Superior temporal gyrus (tissue), 1 donor: ENCODE measurements at regions not wholly inside any gene's neighbourhood (a gene's known extent, or its start where the extent isn't known, plus 50 kb on each side); places are given as distances from the start of the nearest gene placed in this dataset.

Source experiments
- DNase-seq: peaks from one replicate; pipeline ENCODE4 v3.0.0-alpha.2; 2016; ENCODE audit errors: extremely low spot score

DNA sequence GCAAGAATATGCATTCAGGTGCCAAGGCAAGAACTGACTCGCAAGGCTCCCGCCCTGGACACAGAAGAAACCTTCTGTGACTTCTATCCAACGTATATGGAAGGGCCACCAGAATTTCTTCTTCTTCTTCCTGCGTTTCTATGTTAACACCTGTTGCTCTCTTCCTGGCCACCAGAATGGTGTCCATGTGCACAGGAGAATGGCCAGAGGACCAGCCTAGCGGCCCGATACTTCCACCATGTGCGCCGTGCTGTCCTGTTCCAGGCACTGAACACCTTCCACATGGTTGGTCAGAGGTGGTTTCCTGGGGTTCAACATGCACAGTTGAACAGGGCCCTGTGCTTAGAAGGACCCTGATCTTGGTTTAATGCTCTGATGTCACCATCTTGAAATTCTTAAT lies 455.8 kb downstream of the BCL11B start:
- DNase-seq = no peak

- no peak for DNase-seq
These were observed 455.3 kb downstream of the BCL11B start for GRCh38 chr14:98816720-98817119.

DNA sequence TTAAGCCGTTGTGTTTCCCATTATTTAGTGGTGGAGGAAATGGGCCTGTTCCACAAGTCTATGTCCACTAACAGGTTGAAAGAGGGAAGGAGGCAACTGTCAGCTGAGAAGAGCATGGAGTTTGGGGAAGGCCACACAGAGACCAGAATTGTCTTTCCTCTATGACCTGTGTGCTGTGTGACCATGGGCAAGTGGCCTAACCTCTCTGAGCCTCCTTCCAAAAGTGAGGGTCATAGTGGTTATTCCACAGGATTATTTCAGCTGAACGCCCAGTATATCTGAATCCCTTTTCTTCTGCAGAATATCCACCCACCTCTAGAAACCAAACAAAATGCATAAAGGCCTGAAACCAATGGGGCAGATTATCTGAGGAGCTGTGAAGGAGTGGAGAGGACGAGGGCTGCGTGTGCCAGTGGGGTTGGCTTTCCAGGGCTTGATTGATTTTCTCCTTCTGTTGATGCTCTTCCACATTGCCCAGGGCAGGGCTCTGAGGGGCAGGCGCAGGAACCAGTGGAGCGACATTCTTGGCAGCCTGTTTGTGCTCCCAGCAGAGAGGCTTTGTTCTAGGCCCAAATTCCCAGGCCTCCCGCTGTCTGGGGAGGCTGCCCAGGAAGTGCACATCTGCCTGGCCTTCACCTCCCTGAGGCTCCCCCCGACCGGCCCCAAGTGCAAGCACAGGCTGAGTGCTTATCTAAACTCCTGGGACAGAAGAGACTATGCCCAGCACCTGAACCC lies 452.7 kb downstream of the BCL11B start:
- no peak for DNase-seq

GRCh38 chr14:98819867-98820206 lies 452.2 kb downstream of the BCL11B start:
- no peak for DNase-seq

GRCh38 chr14:98822917-98823316 lies 449.1 kb downstream of the BCL11B start:
- no peak for DNase-seq

DNA sequence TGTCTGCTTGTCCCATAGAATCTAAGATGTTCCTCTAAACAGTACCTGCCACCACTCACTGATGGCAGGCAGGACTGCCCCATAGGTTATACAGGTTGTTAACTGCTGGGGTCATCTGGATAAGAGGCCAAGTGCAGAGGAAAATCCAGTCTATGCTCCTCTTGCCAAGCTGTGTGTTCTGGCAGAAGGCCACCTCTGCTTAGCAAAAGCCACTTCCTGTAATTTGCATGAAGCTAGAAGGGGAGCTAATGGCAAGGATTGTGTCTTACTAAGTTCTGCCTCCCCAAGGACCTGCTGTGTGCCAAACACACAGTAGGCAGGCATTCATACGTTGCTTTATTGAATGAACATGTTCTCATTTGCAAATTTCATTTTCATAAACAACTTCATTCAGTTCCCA lies 445.4 kb downstream of the BCL11B start:
- DNase-seq = no peak

DNA sequence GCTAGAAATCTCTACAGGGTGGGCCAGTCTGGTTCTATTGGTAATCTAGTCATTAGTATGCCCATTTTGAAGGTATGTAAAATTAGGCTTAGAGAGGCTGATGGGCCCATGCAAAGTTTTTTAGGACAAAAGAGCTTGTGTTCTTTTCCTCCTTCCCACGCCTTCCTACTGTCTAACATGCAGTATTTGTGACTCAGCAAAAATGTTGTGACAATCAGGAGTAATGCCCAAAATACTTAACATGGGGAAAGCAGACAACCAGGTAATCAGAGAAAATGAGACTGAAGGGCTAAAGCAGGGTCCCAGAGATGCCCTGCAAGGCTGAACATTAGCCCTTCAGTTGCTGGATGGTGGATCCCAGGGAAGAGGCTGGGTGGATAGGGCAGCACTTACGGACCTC lies 437.9 kb downstream of the BCL11B start:
- DNase-seq = no peak

DNA sequence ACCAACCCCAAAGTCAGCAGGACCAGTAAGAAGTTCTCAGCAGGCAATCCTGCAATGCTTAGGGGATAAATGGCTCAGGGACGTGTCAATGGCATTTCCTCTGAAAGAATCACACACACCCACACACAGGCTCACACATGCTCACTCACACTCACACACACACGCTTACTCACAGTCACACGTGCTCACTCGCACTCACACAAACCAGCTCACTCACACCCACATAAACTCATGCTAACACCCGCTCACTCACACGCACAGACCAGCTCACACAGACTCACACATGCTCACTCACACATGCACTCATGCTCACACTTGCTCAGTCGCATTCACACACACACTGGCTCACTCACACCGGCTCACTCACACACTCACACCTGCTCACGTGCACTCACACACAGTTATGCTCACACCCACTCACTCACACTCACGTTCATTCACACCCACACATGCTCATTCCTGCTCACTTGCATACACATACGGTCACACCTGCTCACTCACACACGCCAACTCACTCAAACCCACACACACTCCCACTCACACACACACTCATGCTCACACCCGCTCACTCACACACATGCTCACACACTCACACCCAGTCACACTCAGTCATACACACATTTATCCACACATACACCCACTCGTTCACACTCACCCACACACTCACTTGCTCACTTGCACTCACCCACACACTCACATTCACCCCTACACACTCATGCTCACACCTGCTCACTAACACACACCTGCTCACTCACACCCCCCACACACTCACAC lies 436.8 kb downstream of the BCL11B start:
- no peak for DNase-seq

- DNase-seq = no peak
These were observed 436.2 kb downstream of the BCL11B start for GRCh38 chr14:98835825-98836100.

GRCh38 chr14:98840091-98840490 lies 431.9 kb downstream of the BCL11B start:
- DNase-seq = no peak

DNA sequence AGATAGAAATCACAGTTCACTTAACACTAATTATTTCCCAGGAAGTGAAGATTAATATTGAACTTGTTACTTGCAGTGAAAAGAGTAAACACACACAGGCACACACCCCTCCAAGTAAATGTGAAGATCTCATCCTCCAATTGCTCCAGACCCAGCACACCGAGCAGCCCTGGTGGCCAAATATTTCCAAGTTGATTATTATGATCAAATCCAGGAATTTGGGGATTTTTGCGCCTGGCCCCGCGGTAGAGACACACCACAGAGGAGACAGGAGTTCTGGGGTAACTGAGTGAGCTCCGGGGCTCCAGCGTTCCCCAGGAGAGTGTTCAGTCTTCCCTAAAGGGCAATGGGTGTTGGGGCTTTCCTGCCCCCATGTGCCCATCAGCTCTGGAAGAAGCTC lies 431.5 kb downstream of the BCL11B start:
- DNase-seq = no peak

DNA sequence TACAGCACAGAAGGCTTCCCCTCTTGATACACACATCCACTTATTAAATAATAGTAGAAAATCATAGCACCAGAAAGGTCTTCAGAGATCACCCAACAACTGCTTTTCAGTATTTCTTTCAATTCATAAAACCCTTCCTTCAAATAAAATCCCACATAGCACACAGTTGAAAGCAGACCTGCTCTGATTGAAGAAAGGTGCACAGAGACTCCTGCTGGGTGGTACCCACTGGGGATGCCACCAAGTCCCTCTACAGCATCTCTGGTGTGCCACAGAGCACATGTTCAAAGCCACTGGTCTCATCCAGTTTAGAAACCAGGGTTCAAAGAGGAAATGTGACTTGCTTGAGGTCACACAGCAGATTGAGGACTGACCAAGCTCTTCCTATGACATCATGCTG lies 427.5 kb downstream of the BCL11B start:
- no peak for DNase-seq

DNA sequence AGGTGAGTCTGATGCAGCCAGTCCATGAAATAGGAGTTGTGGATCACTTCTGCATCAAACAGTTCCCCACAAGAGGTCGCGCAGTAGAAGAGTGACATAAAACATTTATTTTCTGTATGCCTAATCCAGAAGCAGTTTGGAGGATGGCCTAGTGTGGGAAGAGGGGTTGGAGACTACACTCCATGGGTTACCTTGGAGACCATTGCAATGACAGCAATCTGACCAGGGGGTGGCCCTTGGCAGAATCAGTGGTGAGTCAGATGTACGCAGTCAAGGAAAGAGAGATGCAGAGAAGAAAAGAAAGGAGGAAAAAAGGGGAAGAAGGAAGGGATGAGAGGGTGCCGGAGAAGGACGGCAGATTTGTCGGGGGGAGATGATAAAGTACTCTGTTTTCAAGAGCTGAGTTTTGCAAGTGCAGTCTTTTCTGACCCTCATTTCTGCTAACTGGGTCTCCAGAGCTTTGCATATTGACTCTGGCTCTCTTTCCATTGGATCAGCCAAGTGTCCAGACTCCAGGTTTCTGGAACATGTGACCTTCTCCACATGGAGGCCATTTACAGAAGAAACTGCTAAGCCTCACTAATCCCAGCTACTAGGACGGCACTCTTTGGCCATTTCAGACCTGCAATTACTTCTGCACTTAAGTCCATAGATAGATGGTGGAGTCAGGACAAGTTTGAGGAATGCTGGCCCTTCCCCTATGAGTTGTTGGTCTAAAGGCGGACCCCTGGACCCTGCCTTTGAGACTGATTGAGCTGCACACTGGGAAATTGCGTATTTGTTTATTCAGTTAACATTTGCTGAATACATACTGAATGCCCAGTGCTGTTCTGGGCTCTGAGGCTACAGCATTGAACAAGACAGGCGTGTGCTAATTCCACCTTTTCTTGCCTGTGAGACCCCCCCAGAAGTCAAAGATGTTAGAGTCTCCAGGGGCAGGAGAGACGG lies 424.2 kb downstream of the BCL11B start:
- no peak for DNase-seq

- DNase-seq = no peak
These were observed 418.8 kb downstream of the BCL11B start for GRCh38 chr14:98853063-98853729.

DNA sequence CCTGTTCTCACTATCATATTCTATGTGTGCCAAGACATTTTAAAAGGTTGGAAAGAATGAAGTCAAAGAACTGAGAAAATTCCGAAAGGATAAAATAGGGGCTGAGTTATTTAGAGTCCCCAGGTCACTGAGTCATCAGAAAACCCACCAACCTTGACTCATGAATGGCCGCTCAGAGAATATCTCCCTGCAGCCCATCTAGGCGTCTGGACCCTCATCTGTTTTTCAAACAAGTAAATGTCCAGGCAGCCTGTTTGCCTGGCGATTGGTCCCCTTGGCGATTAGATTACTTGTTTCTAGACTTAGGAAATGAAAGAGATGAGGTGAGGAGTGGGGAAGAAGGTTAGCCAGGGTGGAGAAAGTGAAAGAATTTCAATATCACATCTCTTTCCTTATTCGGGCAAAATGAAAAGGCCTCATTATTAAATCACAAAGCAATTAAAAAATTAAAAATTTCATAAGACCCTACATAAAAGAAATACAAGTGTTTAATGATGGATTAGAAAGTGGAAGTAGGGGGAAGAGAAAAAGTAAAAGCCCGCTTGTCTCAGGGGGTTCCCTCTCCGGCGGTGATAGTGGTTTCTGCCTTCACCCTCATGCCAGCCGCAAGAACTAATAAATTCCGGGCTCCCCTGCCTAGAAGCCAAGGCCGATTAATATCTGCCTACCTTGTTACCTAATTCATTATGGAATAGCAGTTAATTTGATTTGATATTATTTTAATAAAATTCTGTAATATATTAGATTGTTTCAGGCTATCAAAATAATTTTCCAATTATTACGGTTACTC lies 415.9 kb downstream of the BCL11B start:
- no peak for DNase-seq

DNA sequence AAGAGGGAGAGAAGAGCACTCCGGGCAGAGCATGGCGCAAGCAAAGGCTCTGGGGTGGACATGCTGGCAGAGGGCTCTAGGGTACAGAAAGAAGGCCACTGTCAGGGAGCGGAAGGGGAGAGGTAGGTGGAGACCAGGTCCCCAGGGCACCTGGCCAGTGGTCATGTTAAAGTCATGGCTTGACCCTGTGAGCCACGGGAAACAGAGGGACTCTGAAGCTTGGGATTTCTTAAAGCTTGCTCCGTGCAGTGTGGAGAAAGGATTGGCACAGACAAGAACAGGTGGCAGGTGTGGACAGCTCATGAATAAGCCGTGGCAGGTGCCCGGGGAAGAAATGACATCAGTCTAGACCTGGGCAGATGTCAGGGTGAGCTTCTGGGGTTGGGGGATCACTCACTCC lies 413.8 kb downstream of the BCL11B start:
- no peak for DNase-seq

GRCh38 chr14:98858561-98858960 lies 413.4 kb downstream of the BCL11B start:
- DNase-seq = no peak

GRCh38 chr14:98859301-98859700 lies 412.7 kb downstream of the BCL11B start:
- DNase-seq = no peak

DNA sequence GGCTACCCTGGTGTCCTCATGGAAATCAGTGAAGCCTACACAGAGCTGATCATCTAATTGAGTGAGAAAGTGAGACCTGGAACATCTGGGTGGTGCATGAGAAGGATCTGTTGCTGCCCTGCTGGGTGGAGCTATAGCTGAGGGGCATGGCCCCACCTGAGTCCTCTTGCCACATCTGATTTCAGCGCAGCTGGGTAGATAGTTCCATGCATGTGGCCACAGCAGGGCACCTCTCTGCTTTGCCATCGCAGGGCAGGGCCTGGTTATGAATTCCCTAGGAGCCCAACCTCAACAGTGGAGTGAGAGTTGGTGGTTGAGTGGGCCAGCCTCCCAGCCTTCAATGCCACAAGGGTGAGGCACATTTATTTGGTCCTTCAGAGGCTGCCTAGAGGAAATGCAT lies 407.8 kb downstream of the BCL11B start:
- DNase-seq = no peak

GRCh38 chr14:98867146-98867545 lies 404.9 kb downstream of the BCL11B start:
- no peak for DNase-seq

GRCh38 chr14:98867726-98868125 lies 404.3 kb downstream of the BCL11B start:
- DNase-seq = no peak
